Kidney capillary endothelial cell (primary cell): ENCODE measurements at regions not wholly inside any gene's neighbourhood (a gene's known extent, or its start where the extent isn't known, plus 50 kb on each side); places are given as distances from the start of the nearest gene placed in this dataset.

ENCODE experiments used
- DNase-seq: peaks from one replicate; pipeline ENCODE4 v3.0.0-alpha.2; 2018; ENCODE audit warnings: low spot score

DNA sequence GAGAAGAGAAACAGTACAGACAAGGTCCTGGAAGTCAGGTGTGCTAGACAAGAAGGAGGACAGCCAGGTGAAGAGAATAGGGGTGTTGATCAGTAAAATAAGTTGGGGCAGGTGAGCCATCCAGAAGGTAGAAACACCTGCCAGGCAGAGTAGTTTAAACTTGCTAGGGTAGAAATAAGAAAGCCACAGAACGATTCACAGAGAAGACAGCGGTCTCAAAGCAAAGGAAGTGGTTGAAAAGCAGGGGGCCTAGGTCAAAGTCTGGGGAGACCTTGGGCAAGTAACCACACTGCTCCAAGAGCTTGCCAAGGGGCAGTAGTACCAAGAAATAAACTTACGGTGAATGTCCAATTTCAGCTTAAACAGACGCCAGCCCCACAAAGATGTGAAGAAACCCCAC is 116.6 kb upstream of the PROX1 start:
- DNase-seq, result no peak

DNA sequence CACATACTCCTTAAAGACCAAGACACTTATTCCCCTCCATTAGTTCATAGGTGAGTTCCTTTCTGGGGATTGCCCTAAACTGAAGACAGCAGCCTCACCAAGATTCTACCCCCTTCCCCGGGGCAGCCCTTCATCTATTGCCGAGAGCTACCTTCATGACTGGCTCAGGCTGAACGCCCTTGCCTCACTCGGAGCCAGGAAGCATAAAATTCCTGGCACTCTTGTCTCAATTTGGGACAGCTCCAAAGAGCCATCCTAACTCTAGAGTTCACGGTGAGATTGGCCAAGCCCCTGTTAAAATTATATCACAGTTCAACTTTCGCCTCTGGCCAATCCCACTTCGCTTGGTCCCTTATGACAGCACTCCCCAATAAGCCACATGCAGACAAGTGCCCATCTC is 113.0 kb upstream of the PROX1 start:
- DNase-seq, result no peak

DNA sequence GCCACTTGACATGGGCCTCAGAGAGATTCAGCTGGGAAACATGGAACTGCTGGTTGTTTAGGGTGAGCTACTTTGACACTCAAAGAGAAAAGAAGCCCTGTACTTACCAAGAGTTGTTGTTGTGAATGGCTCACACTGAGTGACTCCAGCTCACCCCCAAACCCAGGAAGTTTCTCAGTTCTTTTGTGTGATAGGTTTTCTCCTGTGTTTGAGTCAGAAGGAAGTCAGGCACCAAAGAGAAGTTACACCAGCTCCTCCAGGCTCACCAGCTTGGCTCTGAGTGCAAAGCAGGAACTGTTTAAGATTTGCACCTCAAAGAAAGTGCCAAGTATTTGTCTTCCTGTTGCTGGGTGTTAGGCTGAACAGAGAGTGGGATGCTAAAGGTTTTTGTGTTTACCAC is 111.2 kb upstream of the PROX1 start:
- DNase-seq, result peak; percentile 10

DNA sequence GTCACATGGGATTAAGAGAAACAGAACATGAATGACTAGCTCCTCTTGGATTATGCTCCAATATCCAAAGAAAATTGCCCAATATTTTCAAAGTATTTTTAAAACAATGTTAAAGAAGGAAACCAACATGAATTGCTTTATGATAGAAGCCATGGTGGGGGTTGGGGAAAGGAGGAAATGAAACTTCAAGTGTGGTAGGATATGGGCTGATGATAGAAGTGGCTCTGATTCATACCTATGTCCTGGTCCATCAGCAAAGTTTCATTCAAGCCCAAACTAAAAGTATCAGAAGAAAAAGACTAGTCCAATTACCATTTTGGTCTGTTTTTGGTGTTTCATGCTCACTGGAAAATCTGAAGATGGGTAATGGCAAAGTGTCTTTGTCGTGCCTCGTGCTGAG is 104.2 kb upstream of the PROX1 start:
- no peak for DNase-seq

DNA sequence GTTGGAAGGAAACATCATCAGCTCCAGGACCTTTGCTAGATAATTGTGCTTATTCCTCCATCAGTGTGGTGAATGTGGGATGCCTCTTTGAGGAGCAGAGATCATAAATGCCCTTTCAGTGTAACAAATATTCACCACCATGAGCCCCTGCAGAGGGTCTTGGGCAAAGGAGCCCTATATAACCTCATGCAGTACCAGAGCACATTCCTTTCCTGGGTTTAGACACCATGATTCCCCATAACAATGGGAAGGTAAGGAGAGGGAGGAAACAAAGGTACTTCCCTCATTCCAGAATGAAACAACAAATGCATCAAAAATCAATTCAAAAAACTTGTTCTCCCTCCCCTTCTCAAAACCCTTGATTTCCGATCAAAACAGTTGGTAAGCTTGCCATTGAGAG is 103.4 kb upstream of the PROX1 start:
- DNase-seq, result no peak

DNA sequence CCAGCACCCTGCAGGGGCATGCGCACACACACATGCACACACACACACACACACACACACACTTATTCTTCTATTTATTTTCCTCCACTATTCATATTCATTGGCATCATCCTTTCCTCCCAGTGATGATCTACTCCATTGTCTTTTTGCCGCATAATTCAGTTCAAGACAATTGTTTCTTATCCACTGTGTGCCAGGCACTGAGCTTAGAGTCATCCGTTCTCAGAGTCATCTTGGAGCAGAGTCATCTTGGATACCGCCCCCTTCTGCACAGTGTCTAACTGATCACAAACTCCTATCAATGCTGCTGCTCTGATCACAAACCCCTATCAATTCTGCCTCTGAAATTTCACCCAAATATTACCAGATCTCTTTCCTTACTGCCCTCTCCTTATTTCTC is 102.8 kb upstream of the PROX1 start:
- no peak for DNase-seq

DNA sequence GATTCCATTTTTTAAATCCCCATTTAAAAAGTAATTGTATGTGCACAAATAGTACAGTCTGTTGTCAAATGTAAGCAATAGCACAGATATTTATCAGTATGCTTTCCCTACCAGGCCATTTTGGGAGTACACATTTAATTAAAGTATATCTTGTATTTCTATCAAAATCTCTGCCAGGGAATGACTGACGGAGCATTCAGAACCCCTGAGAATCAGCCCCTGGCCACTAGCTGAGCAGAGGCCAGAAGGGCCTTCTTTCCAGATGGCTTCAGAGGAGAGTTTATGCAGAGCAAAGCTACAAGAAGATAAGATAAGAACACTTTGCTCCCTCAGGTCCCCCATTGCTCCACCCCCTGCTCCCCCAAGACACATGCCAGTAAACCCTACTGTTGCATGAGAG is 99.9 kb upstream of the PROX1 start:
- DNase-seq, result no peak

DNA sequence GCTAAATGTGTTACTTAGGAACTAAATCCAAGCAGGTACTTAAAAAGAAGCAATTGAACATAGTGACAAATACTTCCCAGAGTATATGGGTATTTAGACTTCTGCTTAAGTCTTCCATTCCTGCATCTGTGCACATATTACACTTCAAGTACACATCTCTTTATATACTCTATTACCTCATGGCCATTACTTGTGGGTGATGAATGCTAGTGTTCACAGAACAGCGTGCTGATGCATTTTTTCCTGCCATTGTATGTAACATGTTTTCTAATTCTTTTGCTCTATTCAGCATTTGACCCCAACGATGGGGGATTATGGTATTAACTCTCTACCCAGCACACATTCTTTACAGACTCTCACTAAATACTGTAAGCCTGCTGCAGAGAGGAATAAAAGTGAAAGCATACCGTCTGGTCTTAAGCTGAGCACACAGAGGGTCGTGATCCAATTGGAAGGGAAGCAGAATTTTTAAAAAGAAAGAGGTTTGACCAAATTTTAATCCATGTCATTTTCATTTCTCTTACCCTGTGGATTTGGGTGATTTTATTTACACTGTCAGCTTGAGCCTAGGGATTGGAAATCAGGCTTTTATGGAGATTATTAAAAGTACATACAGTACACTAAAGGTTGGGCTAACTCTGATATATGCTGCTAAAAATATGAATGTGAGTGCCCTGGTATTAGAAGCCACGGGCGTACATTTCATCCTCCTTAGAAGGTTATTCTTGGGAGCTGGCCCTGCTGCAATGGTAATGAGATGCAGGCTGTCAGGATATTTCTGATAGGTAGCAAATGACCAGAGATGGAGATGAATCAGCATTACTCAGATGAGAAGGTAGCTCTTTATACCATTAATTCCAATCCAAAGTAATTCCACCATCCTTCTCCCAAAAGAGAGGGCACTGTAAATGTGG is 95.5 kb upstream of the PROX1 start:
- DNase-seq, result no peak

DNA sequence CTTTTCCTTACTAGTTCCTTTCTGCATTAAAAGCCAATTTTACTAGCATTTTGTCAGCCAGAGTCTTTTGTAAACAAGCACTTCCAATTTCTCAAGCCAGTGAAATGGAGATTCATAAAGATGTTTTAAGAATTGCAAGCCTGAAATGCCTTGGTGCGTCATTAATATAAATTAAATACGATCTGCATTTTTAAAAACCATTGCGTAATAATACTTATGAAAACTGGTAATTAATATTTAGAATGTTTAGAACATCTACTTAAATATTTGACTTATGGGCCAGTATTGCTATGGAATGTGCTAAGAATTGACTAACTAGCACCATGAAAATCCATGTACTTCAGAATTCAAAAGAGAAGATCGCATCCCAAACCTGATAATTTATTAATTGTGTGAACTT is 89.1 kb upstream of the PROX1 start:
- DNase-seq, result no peak

DNA sequence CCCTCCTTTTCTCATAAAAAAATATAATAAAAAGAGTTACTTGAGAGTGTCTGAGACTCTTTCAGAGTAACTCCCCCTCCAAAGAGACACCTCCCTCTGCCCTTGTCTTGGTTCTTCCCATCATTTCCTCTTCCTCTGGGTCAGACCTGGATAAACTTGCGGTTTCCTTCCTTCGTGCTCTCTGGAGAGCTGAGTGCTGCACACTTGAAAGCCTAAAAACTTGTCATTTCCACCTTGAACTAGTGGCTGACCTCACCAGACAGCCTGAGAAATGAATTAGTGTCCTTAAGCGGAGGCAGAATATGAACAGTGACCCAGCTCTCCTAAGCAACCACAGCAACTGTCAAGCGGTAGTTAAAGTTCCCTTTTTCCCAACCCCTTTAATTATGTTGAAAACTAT is 88.4 kb upstream of the PROX1 start:
- DNase-seq, result peak; percentile 7

DNA sequence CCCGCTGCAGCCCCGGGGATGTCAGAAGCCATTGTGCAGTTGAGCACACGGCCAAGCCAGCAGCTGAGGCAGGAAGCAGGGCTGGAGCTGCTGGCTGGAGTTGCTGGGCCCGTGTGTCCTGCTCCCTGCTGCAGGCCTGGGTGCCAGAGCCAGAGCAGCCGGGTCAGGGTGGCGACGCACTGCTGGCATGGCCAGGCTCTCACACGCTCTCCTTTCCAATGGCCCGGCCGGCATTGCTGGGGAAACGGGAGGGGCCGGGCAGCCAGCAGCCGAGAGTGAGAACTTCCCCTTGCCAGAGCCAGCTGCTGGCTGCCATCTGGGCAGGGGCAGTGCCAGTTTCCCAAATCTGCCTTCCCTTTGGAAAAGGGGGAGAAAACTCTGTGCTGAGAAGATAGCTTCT is 82.4 kb upstream of the PROX1 start:
- DNase-seq, result no peak

DNA sequence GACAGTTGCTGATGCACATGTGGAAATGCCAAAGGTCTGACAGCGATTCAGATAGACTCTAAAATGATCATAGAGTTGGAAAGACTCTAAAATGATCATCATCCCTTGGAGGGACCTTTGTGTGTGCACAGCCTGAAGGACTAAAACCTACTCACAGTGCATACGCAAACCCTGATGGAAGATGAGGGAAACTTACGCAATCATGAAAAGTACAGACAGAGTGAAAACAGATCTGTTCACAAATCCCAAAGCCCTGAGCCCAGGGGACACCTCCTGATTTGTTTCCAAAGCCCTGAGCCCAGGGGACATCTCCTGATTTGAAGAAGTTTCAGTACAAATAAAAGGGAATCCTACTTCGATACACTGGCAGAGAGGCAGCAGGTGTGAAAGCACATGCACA is 79.3 kb upstream of the PROX1 start:
- DNase-seq, result no peak

DNA sequence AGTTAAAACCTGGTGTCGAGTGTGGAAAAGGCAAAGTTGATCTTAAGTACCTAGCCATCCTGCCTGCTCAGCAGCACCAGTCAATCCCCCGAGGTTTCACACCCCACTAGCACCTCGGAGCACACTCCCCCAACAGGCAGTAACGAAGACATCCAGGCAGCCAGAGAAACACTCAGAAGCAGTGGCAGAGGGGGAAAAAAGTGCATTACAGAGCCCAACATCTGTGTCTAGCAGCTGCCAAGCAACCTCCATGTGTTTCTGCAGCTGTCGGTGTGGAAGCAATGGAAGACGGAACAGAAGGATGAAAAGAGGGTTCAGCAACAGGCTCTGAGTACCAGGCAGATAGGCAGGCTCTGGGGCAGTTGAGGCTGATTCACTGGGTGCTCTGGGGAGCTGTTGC is 73.4 kb upstream of the PROX1 start:
- DNase-seq, result no peak

DNA sequence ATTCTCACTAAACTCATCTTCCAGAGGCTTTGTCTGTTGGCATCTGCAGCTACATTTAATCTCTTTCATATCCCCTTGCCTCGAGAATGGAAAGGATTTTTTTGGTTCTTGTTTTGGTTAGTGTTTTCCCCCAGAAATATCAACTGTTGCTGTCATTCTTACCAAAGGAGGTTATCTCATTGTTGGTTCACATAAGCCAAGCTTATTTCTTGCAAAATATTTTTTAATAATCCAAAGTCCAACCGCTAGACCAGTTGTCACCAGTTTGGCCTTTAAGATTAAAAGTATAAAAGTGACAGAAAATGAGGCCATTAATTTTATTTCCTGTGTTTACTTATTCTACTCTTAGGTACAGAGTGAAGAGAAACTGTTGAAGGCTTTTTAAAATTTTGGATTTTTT is 66.5 kb upstream of the PROX1 start:
- DNase-seq, result no peak

DNA sequence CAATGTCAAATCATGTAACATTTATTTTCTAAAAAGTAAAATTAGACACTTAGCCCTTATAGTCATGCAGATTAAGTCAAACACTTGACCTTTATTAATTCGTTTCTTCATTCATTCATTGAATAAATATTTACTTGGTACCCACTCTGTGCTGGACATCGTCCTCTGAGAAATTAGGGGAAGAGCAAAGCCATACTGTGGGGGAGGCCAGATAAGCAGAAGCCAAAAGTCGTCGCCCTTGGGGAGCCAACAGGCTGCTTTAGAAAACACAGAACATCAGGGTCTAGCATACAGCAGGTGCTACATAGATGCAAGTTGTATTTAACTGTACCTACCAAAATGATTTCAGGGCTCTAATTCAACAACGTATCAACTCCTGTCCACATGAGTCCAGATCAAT is 66.1 kb upstream of the PROX1 start:
- DNase-seq, result no peak

DNA sequence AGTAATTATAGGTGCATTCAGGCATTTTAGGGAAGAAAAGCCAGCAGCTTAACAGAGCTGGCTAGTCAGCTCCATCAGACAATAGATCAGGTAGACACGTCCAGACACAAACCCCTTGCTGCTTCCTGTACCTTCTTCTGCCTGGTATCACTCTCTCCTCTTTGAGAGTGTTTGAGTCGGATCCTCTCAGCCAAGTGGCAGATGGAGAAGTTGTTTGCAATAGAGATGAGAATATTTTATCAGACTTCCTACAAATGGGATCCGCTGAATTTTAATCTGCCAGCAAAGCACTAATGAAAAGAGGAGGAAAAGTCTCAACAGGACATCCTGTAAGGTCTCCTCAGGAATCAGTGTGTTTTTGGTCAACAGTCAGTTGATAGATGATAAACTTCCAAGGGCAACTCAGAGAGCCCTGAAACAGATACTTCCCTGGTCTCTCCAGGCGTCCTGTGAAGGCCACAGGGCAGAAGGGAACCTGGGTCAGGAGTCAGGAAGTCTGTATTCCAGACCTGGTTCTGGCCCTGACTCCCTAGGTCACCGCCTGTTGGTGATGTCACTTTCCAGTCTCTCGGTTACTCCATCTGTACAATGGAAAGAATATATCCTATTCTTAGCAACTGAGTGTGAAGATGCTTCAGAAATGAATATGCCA is 62.1 kb upstream of the PROX1 start:
- DNase-seq, result no peak

DNA sequence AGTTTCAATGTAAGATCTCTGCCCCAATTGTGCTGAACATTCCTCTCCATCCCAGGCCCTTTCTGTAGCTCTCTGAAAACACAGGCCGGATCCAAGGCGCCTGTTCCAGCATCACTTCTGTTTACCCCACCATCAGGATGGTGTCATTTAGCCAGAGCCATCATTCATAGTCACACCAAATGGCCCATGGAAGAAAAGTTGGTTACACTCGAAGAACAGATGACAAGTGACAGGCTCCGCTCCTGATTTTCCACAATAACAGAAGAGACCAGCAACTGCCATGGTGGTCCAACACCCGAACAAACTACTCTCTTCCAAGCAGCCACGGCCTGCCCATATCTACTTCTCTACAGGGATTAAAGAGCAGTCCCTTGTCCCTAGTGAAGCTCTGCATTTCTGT is 59.9 kb upstream of the PROX1 start:
- DNase-seq, result no peak

DNA sequence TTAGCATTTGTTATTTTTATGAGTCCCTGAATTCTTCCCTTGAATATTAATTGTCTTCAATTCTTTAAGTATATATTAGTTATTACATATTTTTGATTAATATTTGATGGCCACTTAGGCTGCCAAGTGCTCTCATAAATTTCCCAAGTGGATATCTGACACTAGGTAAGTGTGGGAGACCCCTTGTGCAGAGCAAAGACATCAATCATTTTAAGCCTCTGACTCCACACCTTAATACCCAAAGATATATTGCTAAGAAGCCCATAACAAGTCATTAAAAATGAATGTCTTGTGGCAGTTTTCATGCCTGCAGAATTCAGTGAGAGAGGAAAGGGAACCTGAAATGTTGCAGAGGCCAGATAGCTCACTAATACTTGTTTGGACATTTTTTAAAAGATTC is 58.4 kb upstream of the PROX1 start:
- DNase-seq, result no peak

DNA sequence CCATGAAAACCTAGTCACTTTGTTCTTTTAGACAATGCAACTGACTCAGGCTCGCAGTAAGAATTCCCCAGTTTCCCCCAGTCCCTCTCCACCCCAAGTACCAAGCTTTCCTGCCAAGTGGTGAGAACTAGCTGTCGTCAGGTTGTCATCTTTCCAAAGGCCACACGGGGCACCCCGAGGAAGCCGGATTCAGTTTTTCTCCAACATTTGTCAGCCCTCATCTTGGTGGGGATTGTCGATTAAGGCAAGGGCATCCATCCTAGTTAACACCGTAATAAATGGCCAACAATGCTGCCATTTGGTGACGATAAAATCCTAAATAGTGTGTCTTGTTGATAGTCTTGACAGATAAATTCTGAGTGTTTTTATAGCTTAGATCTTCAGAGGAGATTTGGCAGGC is 55.9 kb upstream of the PROX1 start:
- DNase-seq, result no peak

DNA sequence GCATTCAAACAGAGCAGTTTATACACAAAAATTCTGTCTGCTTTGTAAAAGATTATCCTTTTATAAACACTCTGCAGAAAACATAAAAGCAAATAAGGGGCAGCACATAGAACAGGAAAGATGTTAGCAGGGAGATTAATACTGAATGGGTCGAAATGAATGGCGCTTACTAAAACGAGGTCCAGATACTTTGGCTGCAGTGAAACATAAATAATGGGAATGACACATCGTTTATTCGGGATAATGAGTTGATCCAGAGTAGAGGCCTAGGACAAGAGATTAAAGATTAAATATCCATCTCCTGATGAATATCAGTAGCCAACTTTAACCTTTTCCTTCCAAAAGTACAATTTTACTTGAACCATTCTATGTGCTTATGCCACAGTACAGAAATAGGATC is 54.4 kb upstream of the PROX1 start:
- DNase-seq, result no peak

DNA sequence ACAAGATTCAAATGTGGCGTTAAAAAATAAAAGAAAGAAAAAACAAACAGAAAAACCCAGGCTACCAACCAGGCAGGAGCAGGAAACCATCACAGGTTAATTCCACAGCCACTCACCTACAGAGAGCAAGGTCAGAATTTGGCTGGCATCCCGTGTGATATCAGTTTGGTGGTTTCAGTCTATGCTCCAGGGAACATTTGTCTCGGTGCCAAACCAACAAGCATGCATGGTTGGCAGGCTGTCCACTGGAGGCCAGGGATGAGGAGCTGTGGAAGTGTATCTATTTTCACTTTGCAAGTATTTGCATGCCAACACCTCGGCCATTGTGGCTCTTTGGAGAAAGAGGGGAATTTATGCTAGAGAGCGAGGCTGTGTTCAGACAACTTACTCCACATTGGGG is 53.1 kb upstream of the PROX1 start:
- no peak for DNase-seq

DNA sequence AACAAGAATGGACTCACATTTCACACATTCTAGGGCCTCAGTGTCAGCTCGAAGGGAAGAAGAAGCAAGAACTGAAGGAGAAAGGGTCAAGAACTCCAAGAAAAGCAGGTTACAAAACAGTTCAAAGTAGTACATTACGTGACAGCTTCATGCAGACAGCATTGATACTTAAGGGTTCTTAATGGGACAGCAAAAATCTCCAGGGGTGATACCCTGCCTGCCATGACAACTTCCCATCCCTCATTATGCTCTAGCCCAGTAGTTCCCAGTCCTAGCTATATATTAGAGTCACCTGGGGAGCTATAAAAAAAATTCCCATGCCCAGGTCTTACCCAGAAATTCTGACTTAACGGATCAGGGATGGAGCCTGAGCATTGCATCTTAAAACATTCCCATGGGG is 51.2 kb upstream of the PROX1 start:
- no peak for DNase-seq
